ENCODE measurements at regions not wholly inside any gene's neighbourhood (a gene's known extent, or its start where the extent isn't known, plus 50 kb on each side); places are given as distances from the start of the nearest gene placed in this dataset.

GRCh38 chr13:74039667-74040066, 94.5 kb downstream of the KLF12 start:
- H3K36me3 Mint-ChIP-seq (ENCODE audit: low read depth), result peaks cover 3% of the 10 kb centered on the region
- no peaks in the 10 kb centered on the region for H3K27me3 Mint-ChIP-seq
- no peak for ATAC-seq
- CTCF ChIA-PET, result interaction anchor here (0.8 to 2.8 kb wide), 7 partner anchors 10 to 64 kb away, joined by 3 to 8 read pairs (median 4); no protein-coding TSS in a partner anchor
- DNase-seq, result no peak
- H3K27ac Mint-ChIP-seq, result no peak overlapping the region
- no peaks in the 10 kb centered on the region for H3K9me3 Mint-ChIP-seq
- TF ChIP-seq, protein P1, sequence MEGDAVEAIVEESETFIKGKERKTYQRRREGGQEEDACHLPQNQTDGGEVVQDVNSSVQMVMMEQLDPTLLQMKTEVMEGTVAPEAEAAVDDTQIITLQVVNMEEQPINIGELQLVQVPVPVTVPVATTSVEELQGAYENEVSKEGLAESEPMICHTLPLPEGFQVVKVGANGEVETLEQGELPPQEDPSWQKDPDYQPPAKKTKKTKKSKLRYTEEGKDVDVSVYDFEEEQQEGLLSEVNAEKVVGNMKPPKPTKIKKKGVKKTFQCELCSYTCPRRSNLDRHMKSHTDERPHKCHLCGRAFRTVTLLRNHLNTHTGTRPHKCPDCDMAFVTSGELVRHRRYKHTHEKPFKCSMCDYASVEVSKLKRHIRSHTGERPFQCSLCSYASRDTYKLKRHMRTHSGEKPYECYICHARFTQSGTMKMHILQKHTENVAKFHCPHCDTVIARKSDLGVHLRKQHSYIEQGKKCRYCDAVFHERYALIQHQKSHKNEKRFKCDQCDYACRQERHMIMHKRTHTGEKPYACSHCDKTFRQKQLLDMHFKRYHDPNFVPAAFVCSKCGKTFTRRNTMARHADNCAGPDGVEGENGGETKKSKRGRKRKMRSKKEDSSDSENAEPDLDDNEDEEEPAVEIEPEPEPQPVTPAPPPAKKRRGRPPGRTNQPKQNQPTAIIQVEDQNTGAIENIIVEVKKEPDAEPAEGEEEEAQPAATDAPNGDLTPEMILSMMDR (IDR thresholded peaks at IDR 0.05), result no peak
- intact Hi-C loops (cut with micrococcal nuclease), result no loop called here
- POLR2A ChIA-PET, result no interaction called here
- peaks cover 61% of the 10 kb centered on the region for H3K4me1 Mint-ChIP-seq (ENCODE audit: low read depth)
- no peak overlapping the region for H3K4me3 Mint-ChIP-seq

DNA sequence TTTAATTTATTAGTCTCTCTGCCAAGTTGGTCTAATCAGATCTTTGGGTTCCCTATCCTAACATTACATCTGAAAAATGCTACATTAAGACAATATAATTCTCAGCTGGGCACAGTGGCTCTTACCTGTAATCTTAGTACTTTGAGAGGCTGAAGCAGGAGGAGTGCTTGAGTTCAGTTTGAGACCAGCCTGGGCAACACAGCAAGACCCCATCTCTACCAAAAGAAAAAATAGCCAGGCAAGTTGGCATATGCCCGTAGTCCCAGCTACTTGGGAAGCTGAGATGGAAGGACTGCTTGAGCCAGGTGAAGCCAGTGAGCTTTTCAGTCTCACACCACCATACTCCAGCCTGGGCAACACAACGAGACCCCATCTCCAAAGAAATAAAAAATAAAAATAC, 95.0 kb downstream of the KLF12 start:
- TF ChIP-seq, protein P1 (IDR thresholded peaks at IDR 0.05), result no peak
- no peak overlapping the region for H3K27ac Mint-ChIP-seq
- DNase-seq (no peak), ATAC-seq (no peak)
- peaks cover 61% of the 10 kb centered on the region for H3K4me1 Mint-ChIP-seq (ENCODE audit: low read depth)
- ChIA-PET POLR2A (interaction anchor here (1.1 kb wide), 1 partner anchor 96 kb away, joined by 4 read pairs; no protein-coding TSS in a partner anchor), CTCF (interaction anchor here (0.8 to 2.8 kb wide), 6 partner anchors 11 to 63 kb away, joined by 3 to 8 read pairs (median 4); no protein-coding TSS in a partner anchor)
- no peaks in the 10 kb centered on the region for H3K9me3 Mint-ChIP-seq
- intact Hi-C loops (cut with micrococcal nuclease), result no loop called here
- H3K4me3 Mint-ChIP-seq, result no peak overlapping the region
- no peaks in the 10 kb centered on the region for H3K27me3 Mint-ChIP-seq
- H3K36me3 Mint-ChIP-seq (ENCODE audit: low read depth), result peaks cover 1% of the 10 kb centered on the region

DNA sequence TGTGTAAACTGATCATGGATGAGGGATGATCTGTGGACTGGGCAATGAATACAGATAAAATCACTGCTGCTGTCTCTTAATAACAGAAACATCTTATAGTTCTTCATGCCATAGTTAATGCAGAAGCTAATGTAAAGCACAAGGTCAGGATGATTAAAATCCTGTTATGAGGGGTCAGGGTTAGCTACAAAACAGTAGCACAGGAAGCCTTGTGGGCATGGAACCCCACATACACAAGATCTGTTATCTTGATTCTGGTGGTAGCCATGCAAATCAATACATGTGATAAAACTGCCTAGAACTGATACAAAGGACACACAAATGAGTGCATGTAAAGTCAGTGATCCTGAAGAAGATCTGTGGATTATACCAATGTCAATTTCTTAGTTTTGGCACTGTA, 96.4 kb downstream of the KLF12 start:
- DNase-seq (peak; percentile 31), ATAC-seq (peak; percentile 58)
- intact Hi-C loops (cut with micrococcal nuclease), result no loop called here
- CTCF ChIA-PET, result interaction anchor here (1.2 kb wide), 1 partner anchor 32 kb away, joined by 3 read pairs; no protein-coding TSS in a partner anchor
- TF ChIP-seq, protein P1 (IDR thresholded peaks at IDR 0.05), result no peak
- POLR2A ChIA-PET, result interaction anchor here (1.4 kb wide), 1 partner anchor 11 kb away, joined by 5 read pairs; no protein-coding TSS in a partner anchor
- H3K27me3 Mint-ChIP-seq, result no peaks in the 10 kb centered on the region
- no peaks in the 10 kb centered on the region for H3K36me3 Mint-ChIP-seq (ENCODE audit: low read depth)
- no peak overlapping the region for H3K4me3 Mint-ChIP-seq
- H3K4me1 Mint-ChIP-seq (ENCODE audit: low read depth), result peaks cover 53% of the 10 kb centered on the region
- H3K27ac Mint-ChIP-seq, result no peak overlapping the region
- H3K9me3 Mint-ChIP-seq, result no peaks in the 10 kb centered on the region

DNA sequence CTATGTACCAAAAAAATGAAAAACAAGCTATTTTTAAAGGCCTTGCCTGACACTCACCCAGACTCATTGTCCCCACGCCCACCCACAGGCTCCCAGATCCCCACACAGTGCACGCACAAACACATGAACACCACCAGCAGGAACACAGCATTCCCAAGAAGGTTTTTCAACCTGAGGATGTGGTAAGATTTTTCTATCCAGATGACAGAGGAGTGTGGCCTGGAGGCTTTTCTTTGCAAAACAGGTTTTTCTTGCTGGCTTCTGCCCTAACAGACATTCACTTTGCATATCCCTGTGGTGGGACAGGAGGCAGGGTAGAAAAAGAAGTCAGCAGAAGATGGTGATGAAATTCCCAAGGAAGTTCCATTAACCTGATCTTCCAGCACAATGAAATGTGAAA, 97.8 kb downstream of the KLF12 start:
- Mint-ChIP-seq H3K27ac (no peak overlapping the region), H3K36me3 (ENCODE audit: low read depth) (no peaks in the 10 kb centered on the region), H3K27me3 (no peaks in the 10 kb centered on the region), H3K4me3 (no peak overlapping the region), H3K9me3 (no peaks in the 10 kb centered on the region), H3K4me1 (ENCODE audit: low read depth) (peaks cover 50% of the 10 kb centered on the region)
- intact Hi-C loops (cut with micrococcal nuclease), result no loop called here
- DNase-seq (no peak), ATAC-seq (no peak)
- CTCF ChIA-PET, result interaction anchor here (0.8 kb wide), 1 partner anchor 10 kb away, joined by 3 read pairs; no protein-coding TSS in a partner anchor
- POLR2A ChIA-PET, result interaction anchor here (0.7 to 1.5 kb wide), 4 partner anchors 9 to 67 kb away, joined by 3 to 5 read pairs (median 4); no protein-coding TSS in a partner anchor
- TF ChIP-seq, protein P1 (IDR thresholded peaks at IDR 0.05), result no peak

DNA sequence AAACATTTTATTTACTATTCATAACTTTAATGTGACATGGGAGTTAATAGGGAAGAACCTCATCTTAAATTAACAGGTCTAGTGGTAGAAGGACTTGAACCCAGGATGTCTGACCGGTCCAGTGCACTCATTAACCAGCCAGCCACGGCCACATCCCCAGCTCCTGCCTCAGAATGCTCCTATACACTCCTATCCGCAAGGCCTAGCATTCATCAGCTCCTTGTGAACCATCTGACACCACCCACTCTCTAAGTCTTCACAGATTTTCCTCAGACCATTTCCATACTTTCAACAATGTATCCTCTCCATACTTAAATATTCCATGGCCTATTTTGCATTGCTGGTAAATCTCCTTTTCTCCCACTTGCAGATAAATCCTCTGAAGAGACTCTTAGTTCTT, 98.3 kb downstream of the KLF12 start:
- peaks cover 52% of the 10 kb centered on the region for H3K4me1 Mint-ChIP-seq (ENCODE audit: low read depth)
- peaks cover 3% of the 10 kb centered on the region for H3K36me3 Mint-ChIP-seq (ENCODE audit: low read depth)
- POLR2A ChIA-PET, result interaction anchor here (1.5 kb wide), 1 partner anchor 10 kb away, joined by 4 read pairs; no protein-coding TSS in a partner anchor
- no peak for DNase-seq
- intact Hi-C loops (cut with micrococcal nuclease), result no loop called here
- peaks cover 2% of the 10 kb centered on the region for H3K9me3 Mint-ChIP-seq
- no peaks in the 10 kb centered on the region for H3K27me3 Mint-ChIP-seq
- no peak overlapping the region for H3K4me3 Mint-ChIP-seq
- TF ChIP-seq, protein P1 (IDR thresholded peaks at IDR 0.05), result no peak
- CTCF ChIA-PET, result interaction anchor here (1.1 kb wide), 1 partner anchor 27 kb away, joined by 3 read pairs; no protein-coding TSS in a partner anchor
- ATAC-seq, result no peak
- no peak overlapping the region for H3K27ac Mint-ChIP-seq
